ENCODE measurements at regions not wholly inside any gene's neighbourhood (a gene's known extent, or its start where the extent isn't known, plus 50 kb on each side); places are given as distances from the start of the nearest gene placed in this dataset.

GRCh38 chr9:85347541-85347940 is 394.2 kb downstream of the AGTPBP1 start:
- H3K36me3 ChIP-seq (ENCODE audit: control insufficient read depth in 2 of 2, insufficient read depth in 1 of 2, low read length in 2 of 2) = no peaks in the 10 kb centered on the region
- H3K9me3 ChIP-seq (ENCODE audit: control insufficient read depth, insufficient read depth, low read depth, low read length) = no peaks in the 10 kb centered on the region
- ChIA-PET POLR2A (no interaction called here), CTCF (interaction anchor here (0.6 to 1.5 kb wide), 4 partner anchors 15 to 966 kb away, joined by 3 read pairs; no protein-coding TSS in a partner anchor)
- no peak overlapping the region for H3K27ac ChIP-seq (ENCODE audit: extremely low read depth, low read depth, low read length)
- TF ChIP-seq ZNF621 (tag by site-specific recombination; IDR thresholded peaks at IDR 0.05) (no peak), ZNF133 (tag by site-specific recombination; IDR thresholded peaks at IDR 0.05) (no peak), ZNF664 (tag by site-specific recombination; IDR thresholded peaks at IDR 0.05) (no peak), ZNF707 (tag by site-specific recombination; IDR thresholded peaks at IDR 0.05) (no peak), ZBTB11 (tag by site-specific recombination; conservative IDR thresholded peaks at IDR 0.05; ENCODE audit: low read depth) (no peak), ZNF521 (tag by site-specific recombination; IDR thresholded peaks at IDR 0.05) (no peak), ZNF792 (tag by site-specific recombination; IDR thresholded peaks at IDR 0.05) (no peak), ZBTB7A (tag by site-specific recombination; IDR thresholded peaks at IDR 0.05; ENCODE audit: low read depth) (no peak), ZNF654 (tag by site-specific recombination; IDR thresholded peaks at IDR 0.05; ENCODE audit: low read depth) (no peak), ZNF501 (tag by site-specific recombination; IDR thresholded peaks at IDR 0.05) (no peak), ZSCAN23 (tag by site-specific recombination; IDR thresholded peaks at IDR 0.05) (no peak), ZNF311 (tag by site-specific recombination; IDR thresholded peaks at IDR 0.05; ENCODE audit: borderline replicate concordance) (no peak), ZNF677 (tag by site-specific recombination; IDR thresholded peaks at IDR 0.05) (no peak), ZNF585B (tag by site-specific recombination; IDR thresholded peaks at IDR 0.05) (no peak), TCF7L2 (IDR thresholded peaks at IDR 0.05; ENCODE audit: borderline replicate concordance, low read depth, low read length) (no peak)
- TF ChIP-seq, protein P1, sequence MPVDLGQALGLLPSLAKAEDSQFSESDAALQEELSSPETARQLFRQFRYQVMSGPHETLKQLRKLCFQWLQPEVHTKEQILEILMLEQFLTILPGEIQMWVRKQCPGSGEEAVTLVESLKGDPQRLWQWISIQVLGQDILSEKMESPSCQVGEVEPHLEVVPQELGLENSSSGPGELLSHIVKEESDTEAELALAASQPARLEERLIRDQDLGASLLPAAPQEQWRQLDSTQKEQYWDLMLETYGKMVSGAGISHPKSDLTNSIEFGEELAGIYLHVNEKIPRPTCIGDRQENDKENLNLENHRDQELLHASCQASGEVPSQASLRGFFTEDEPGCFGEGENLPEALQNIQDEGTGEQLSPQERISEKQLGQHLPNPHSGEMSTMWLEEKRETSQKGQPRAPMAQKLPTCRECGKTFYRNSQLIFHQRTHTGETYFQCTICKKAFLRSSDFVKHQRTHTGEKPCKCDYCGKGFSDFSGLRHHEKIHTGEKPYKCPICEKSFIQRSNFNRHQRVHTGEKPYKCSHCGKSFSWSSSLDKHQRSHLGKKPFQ (tag by site-specific recombination; IDR thresholded peaks at IDR 0.05) = no peak
- TF ChIP-seq, protein P2, sequence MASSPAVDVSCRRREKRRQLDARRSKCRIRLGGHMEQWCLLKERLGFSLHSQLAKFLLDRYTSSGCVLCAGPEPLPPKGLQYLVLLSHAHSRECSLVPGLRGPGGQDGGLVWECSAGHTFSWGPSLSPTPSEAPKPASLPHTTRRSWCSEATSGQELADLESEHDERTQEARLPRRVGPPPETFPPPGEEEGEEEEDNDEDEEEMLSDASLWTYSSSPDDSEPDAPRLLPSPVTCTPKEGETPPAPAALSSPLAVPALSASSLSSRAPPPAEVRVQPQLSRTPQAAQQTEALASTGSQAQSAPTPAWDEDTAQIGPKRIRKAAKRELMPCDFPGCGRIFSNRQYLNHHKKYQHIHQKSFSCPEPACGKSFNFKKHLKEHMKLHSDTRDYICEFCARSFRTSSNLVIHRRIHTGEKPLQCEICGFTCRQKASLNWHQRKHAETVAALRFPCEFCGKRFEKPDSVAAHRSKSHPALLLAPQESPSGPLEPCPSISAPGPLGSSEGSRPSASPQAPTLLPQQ (tag by site-specific recombination; IDR thresholded peaks at IDR 0.05) = no peak
- TF ChIP-seq, protein P3, sequence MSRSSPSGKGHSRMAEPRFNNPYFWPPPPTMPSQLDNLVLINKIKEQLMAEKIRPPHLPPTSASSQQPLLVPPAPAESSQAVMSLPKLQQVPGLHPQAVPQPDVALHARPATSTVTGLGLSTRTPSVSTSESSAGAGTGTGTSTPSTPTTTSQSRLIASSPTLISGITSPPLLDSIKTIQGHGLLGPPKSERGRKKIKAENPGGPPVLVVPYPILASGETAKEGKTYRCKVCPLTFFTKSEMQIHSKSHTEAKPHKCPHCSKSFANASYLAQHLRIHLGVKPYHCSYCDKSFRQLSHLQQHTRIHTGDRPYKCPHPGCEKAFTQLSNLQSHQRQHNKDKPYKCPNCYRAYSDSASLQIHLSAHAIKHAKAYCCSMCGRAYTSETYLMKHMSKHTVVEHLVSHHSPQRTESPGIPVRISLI (tag by site-specific recombination; IDR thresholded peaks at IDR 0.05) = no peak
- no peak overlapping the region for H3K4me3 ChIP-seq (ENCODE audit: low read depth, low read length)
- no peaks in the 10 kb centered on the region for H3K4me1 ChIP-seq (ENCODE audit: control insufficient read depth, insufficient read depth, low read length)

- no peaks in the 10 kb centered on the region for H3K9me3 ChIP-seq (ENCODE audit: control insufficient read depth, insufficient read depth, low read depth, low read length)
- CTCF ChIA-PET = interaction anchor here (0.6 to 2.4 kb wide), 2 partner anchors 12 to 546 kb away, joined by 3 to 9 read pairs; no protein-coding TSS in a partner anchor
- no peaks in the 10 kb centered on the region for H3K4me1 ChIP-seq (ENCODE audit: control insufficient read depth, insufficient read depth, low read length)
- H3K4me3 ChIP-seq (ENCODE audit: low read depth, low read length) = no peak overlapping the region
- POLR2A ChIA-PET = no interaction called here
- H3K36me3 ChIP-seq (ENCODE audit: control insufficient read depth in 2 of 2, insufficient read depth in 1 of 2, low read length in 2 of 2) = no peaks in the 10 kb centered on the region
- no peak overlapping the region for H3K27ac ChIP-seq (ENCODE audit: extremely low read depth, low read depth, low read length)
- no peak for TF ChIP-seq HOXA7 (CRISPR knock-in tag; IDR thresholded peaks at IDR 0.05; ENCODE audit: borderline replicate concordance)
- no peak for TF ChIP-seq ZNF791 (tag by site-specific recombination; IDR thresholded peaks at IDR 0.05)
- TF ChIP-seq, protein P4, sequence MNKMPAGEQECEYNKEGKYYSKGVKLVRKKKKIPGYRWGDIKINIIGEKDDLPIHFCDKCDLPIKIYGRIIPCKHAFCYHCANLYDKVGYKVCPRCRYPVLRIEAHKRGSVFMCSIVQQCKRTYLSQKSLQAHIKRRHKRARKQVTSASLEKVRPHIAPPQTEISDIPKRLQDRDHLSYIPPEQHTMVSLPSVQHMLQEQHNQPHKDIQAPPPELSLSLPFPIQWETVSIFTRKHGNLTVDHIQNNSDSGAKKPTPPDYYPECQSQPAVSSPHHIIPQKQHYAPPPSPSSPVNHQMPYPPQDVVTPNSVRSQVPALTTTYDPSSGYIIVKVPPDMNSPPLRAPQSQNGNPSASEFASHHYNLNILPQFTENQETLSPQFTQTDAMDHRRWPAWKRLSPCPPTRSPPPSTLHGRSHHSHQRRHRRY (tag by site-specific recombination; IDR thresholded peaks at IDR 0.05) = no peak
- TF ChIP-seq, protein P5, sequence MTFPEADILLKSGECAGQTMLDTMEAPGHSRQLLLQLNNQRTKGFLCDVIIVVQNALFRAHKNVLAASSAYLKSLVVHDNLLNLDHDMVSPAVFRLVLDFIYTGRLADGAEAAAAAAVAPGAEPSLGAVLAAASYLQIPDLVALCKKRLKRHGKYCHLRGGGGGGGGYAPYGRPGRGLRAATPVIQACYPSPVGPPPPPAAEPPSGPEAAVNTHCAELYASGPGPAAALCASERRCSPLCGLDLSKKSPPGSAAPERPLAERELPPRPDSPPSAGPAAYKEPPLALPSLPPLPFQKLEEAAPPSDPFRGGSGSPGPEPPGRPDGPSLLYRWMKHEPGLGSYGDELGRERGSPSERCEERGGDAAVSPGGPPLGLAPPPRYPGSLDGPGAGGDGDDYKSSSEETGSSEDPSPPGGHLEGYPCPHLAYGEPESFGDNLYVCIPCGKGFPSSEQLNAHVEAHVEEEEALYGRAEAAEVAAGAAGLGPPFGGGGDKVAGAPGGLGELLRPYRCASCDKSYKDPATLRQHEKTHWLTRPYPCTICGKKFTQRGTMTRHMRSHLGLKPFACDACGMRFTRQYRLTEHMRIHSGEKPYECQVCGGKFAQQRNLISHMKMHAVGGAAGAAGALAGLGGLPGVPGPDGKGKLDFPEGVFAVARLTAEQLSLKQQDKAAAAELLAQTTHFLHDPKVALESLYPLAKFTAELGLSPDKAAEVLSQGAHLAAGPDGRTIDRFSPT (tag by site-specific recombination; IDR thresholded peaks at IDR 0.05) = no peak
- no peak for TF ChIP-seq ZNF513 (tag by site-specific recombination; IDR thresholded peaks at IDR 0.05)
- no peak for TF ChIP-seq ZNF785 (tag by site-specific recombination; IDR thresholded peaks at IDR 0.05)
These were observed 396.9 kb downstream of the AGTPBP1 start for GRCh38 chr9:85344901-85345300.
